ENCODE measurements at regions not wholly inside any gene's neighbourhood (a gene's known extent, or its start where the extent isn't known, plus 50 kb on each side); places are given as distances from the start of the nearest gene placed in this dataset.

DNA sequence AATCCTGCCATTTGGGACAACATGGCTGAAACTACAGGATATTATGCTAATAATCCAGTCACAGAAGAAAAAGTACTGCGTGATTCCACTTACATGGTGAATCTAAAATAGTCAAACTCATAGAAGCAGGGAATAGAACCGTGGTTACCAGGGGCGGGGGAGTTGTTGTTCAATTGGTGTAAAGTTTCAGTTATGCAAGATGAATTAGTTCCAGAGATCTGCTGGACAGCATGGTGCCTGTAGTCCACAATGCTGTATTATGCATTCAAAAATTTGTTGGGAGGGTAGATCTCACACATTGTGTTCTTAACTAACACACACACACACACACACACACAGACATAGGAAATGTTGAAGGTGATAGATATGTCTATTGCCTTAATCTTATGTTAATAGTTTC lies 480.5 kb downstream of the DMRT2 start:
- H3K27ac ChIP-seq (ENCODE audit: low read length), result peak overlapping the region; percentile 83
- H3K4me3 ChIP-seq (ENCODE audit: low read length), result no peak overlapping the region
- WGBS (ENCODE audit: insufficient coverage), result 90% methylated on average over 2 of the region's 3 CpGs
- no peaks in the 10 kb centered on the region for H3K36me3 ChIP-seq (ENCODE audit: control insufficient read depth, insufficient read depth, low read length)
- DNase-seq, result peak; percentile 73
- no peaks in the 10 kb centered on the region for H3K27me3 ChIP-seq (ENCODE audit: control insufficient read depth, insufficient read depth, low read length)
- peaks cover 3% of the 10 kb centered on the region for H3K9me3 ChIP-seq (replicated peaks; ENCODE audit: control insufficient read depth, low read depth, low read length)
- peaks cover 17% of the 10 kb centered on the region for H3K4me1 ChIP-seq (ENCODE audit: control insufficient read depth, insufficient read depth, low read length)

DNA sequence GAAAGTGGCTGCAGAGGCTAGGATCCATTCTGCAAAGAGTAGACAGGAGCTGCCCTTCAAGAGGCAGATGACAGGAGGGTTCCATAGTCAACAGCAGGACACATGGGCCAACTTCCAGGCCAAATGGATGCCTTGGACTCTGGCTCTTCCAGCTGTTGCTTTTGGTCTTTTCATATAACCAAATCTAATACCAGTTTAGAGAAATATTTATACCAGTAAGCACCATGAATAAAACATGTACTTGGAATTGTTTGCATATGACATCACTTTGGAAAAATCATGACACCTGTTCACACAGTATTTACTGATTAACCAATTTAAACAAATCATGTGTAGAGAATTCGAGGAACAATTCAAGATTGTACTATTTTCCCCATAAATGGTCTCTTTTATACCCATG lies 481.3 kb downstream of the DMRT2 start:
- H3K4me3 ChIP-seq (ENCODE audit: low read length), result no peak overlapping the region
- H3K9me3 ChIP-seq (replicated peaks; ENCODE audit: control insufficient read depth, low read depth, low read length), result peaks cover 3% of the 10 kb centered on the region
- peaks cover 17% of the 10 kb centered on the region for H3K4me1 ChIP-seq (ENCODE audit: control insufficient read depth, insufficient read depth, low read length)
- DNase-seq, result peak; percentile 86
- WGBS (ENCODE audit: insufficient coverage), result no CpG with 5 or more reads among the region's 1 CpG
- no peaks in the 10 kb centered on the region for H3K27me3 ChIP-seq (ENCODE audit: control insufficient read depth, insufficient read depth, low read length)
- H3K36me3 ChIP-seq (ENCODE audit: control insufficient read depth, insufficient read depth, low read length), result no peaks in the 10 kb centered on the region
- H3K27ac ChIP-seq (ENCODE audit: low read length), result peak overlapping the region; percentile 83

DNA sequence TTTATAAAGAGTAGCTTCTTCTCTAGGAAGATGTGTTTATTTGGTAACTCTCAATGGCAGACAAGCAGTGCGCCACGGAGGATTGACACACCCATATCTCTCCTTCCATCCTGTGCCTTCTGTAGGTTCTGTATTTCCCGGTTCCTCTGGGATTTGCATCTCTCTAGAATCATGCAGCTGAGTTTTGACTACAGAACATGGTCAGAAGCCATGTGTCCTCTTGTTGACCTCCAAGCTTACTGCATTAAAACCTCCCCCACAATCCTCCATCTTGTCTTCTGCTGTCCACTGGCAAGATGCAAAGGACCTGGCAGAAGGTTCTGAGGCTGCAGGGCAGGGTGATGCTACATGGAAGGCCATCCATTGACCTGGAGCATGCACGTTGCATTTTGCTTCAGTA lies 482.0 kb downstream of the DMRT2 start:
- Histone ChIP-seq H3K36me3 (ENCODE audit: control insufficient read depth, insufficient read depth, low read length) (no peaks in the 10 kb centered on the region), H3K4me1 (ENCODE audit: control insufficient read depth, insufficient read depth, low read length) (peaks cover 17% of the 10 kb centered on the region), H3K27ac (ENCODE audit: low read length) (peak overlapping the region; percentile 83), H3K9me3 (replicated peaks; ENCODE audit: control insufficient read depth, low read depth, low read length) (peaks cover 3% of the 10 kb centered on the region), H3K4me3 (ENCODE audit: low read length) (no peak overlapping the region), H3K27me3 (ENCODE audit: control insufficient read depth, insufficient read depth, low read length) (no peaks in the 10 kb centered on the region)
- 14% methylated on average over 2 of the region's 4 CpGs for WGBS (ENCODE audit: insufficient coverage)
- peak; percentile 87 for DNase-seq

DNA sequence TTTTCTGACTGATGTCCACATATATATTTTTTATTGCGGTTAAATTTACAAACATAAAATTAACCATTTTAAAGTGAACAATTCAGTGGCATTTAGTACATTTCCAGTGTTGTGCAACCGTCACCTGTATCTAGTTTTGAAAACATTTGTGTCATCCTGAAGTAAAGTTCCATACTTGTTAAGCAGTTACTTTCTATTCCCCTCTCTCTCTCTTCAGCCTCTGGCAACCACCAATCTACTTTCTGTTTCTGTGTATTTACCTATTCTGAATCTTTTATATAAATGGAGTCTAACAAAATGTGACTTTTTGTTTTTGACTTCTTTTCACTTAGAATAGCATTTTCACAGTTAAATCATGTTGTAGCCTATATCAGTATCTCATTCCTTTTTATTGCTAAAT lies 480.1 kb upstream of the SMARCA2 start:
- peaks cover 3% of the 10 kb centered on the region for H3K9me3 ChIP-seq (replicated peaks; ENCODE audit: control insufficient read depth, low read depth, low read length)
- WGBS (ENCODE audit: insufficient coverage), result 100% methylated on average over 1 of the region's 2 CpGs
- no peaks in the 10 kb centered on the region for H3K27me3 ChIP-seq (ENCODE audit: control insufficient read depth, insufficient read depth, low read length)
- H3K4me1 ChIP-seq (ENCODE audit: control insufficient read depth, insufficient read depth, low read length), result peaks cover 12% of the 10 kb centered on the region
- H3K27ac ChIP-seq (ENCODE audit: low read length), result no peak overlapping the region
- no peaks in the 10 kb centered on the region for H3K36me3 ChIP-seq (ENCODE audit: control insufficient read depth, insufficient read depth, low read length)
- no peak overlapping the region for H3K4me3 ChIP-seq (ENCODE audit: low read length)
- DNase-seq, result no peak

DNA sequence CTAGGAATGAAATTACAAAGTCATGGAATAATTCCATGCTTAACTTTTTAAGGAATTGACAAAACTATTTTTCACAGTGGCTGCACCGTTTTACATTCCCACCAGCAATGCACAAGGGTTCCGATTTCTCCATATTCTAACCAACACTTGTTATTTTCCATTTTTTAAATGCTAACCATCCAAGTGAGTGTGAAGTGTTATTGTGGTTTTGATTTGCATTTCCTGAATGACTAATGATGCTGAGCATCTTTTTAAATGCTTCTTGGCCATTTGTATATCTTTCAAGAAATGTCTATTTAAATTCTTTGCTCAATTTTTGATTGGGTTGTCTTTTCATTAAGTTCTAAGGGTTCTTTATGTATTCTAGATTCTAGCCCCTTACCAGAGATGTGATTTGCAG lies 479.5 kb upstream of the SMARCA2 start:
- no peaks in the 10 kb centered on the region for H3K36me3 ChIP-seq (ENCODE audit: control insufficient read depth, insufficient read depth, low read length)
- H3K4me3 ChIP-seq (ENCODE audit: low read length), result no peak overlapping the region
- no CpG with 5 or more reads among the region's 2 CpGs for WGBS (ENCODE audit: insufficient coverage)
- H3K4me1 ChIP-seq (ENCODE audit: control insufficient read depth, insufficient read depth, low read length), result peaks cover 12% of the 10 kb centered on the region
- no peaks in the 10 kb centered on the region for H3K9me3 ChIP-seq (replicated peaks; ENCODE audit: control insufficient read depth, low read depth, low read length)
- H3K27ac ChIP-seq (ENCODE audit: low read length), result no peak overlapping the region
- DNase-seq, result no peak
- no peaks in the 10 kb centered on the region for H3K27me3 ChIP-seq (ENCODE audit: control insufficient read depth, insufficient read depth, low read length)

DNA sequence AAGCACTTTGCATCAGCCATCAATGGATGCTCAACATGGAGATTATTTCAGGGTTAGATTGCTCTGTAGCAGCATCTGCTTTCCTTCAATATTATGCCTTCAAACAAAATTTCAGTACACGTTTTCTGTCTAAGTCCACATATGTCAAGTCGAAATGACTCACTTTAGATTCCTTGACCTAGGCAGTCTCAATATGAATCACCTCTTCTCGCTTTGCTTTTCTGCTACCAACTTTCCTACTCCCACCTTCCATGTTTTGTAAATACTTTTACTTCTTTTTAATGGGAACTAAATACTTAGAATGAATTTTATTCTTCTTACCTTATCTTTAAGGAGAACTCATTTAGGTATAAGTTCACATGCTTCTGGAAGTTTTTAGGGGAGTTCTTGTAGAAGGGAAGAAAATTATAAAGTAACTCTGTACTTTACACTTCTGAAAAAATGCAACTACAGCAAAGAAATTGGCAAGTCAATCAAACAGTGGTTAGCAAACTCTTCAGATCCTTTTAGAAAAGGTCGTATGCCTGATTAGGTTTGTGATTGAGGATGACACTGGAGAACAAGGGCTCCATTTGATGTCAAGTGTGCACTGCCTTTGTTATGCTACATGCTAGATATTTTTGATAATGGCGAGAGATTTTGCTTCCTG lies 478.5 kb upstream of the SMARCA2 start:
- no peaks in the 10 kb centered on the region for H3K27me3 ChIP-seq (ENCODE audit: control insufficient read depth, insufficient read depth, low read length)
- no peaks in the 10 kb centered on the region for H3K9me3 ChIP-seq (replicated peaks; ENCODE audit: control insufficient read depth, low read depth, low read length)
- no peaks in the 10 kb centered on the region for H3K36me3 ChIP-seq (ENCODE audit: control insufficient read depth, insufficient read depth, low read length)
- H3K4me1 ChIP-seq (ENCODE audit: control insufficient read depth, insufficient read depth, low read length), result peaks cover 8% of the 10 kb centered on the region
- H3K27ac ChIP-seq (ENCODE audit: low read length), result no peak overlapping the region
- WGBS (ENCODE audit: insufficient coverage), result 89% methylated on average over 3 of the region's 5 CpGs
- H3K4me3 ChIP-seq (ENCODE audit: low read length), result no peak overlapping the region
- DNase-seq, result no peak

DNA sequence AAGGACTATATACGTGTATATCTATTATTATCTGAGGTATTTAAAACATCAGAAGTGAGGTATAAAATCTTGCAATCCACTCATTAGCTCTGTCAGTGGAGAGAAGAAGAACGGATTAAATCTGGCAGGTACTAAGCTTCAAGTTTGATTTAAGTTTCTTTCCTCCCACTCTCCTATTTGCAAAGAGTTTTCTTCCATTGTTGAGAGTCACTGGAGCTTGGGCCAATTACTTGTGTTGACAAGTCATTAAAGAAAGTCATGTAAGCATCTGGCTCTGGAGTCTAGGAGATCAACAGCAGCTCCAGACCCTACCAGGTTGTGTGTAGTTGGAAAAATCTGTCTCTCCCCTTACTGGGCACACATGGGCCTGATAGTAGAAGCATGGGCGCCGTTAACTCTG lies 476.8 kb upstream of the SMARCA2 start:
- no CpG with 5 or more reads among the region's 4 CpGs for WGBS (ENCODE audit: insufficient coverage)
- no peaks in the 10 kb centered on the region for H3K9me3 ChIP-seq (replicated peaks; ENCODE audit: control insufficient read depth, low read depth, low read length)
- no peaks in the 10 kb centered on the region for H3K36me3 ChIP-seq (ENCODE audit: control insufficient read depth, insufficient read depth, low read length)
- no peak for DNase-seq
- H3K27ac ChIP-seq (ENCODE audit: low read length), result no peak overlapping the region
- H3K4me1 ChIP-seq (ENCODE audit: control insufficient read depth, insufficient read depth, low read length), result peaks cover 2% of the 10 kb centered on the region
- H3K4me3 ChIP-seq (ENCODE audit: low read length), result no peak overlapping the region
- H3K27me3 ChIP-seq (ENCODE audit: control insufficient read depth, insufficient read depth, low read length), result no peaks in the 10 kb centered on the region

DNA sequence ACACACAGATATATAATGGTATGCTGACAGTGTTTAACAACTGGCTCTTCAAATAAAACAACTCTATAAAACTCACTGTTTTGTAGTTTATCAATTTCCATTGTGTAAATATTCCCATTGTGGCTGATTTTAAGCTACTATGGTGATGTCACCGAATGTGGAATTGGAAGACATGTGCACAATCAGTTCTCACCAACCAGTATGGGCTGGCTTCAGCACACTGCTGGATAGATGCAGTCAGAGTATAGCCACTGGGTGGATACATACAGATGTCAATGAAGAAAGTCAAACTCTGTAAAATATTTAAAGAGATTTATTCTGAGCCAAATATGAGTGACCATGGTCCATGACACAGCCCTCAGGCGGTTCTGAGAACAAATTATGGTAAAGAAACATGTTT lies 475.9 kb upstream of the SMARCA2 start:
- Histone ChIP-seq H3K27ac (ENCODE audit: low read length) (no peak overlapping the region), H3K36me3 (ENCODE audit: control insufficient read depth, insufficient read depth, low read length) (no peaks in the 10 kb centered on the region), H3K9me3 (replicated peaks; ENCODE audit: control insufficient read depth, low read depth, low read length) (no peaks in the 10 kb centered on the region), H3K4me3 (ENCODE audit: low read length) (no peak overlapping the region), H3K27me3 (ENCODE audit: control insufficient read depth, insufficient read depth, low read length) (no peaks in the 10 kb centered on the region), H3K4me1 (ENCODE audit: control insufficient read depth, insufficient read depth, low read length) (peaks cover 2% of the 10 kb centered on the region)
- DNase-seq, result no peak
- no CpG with 5 or more reads among the region's 2 CpGs for WGBS (ENCODE audit: insufficient coverage)

DNA sequence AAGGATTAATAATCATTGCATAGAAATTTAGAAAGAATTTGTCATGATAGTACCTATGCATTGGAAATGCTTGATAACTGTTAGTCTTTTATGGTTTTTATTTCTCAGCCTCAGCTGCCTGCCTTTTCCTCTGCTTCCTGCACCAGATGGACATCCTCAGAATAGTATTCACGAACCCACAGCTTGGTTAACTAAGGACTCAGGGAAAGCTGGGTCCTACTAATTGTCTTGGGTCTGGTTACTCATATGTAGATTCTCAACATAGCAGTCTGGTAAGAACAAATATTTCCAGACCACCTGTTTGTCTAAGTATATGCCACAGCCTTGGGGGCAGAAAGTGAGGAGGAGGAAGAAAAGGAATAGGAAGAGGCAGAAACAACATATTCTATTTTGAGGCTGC lies 464.5 kb upstream of the SMARCA2 start:
- no peak overlapping the region for H3K4me3 ChIP-seq (ENCODE audit: low read length)
- H3K36me3 ChIP-seq (ENCODE audit: control insufficient read depth, insufficient read depth, low read length), result no peaks in the 10 kb centered on the region
- no peaks in the 10 kb centered on the region for H3K9me3 ChIP-seq (replicated peaks; ENCODE audit: control insufficient read depth, low read depth, low read length)
- no peak overlapping the region for H3K27ac ChIP-seq (ENCODE audit: low read length)
- H3K4me1 ChIP-seq (ENCODE audit: control insufficient read depth, insufficient read depth, low read length), result peaks cover 3% of the 10 kb centered on the region
- no peak for DNase-seq
- WGBS (ENCODE audit: insufficient coverage), result no CpG with 5 or more reads among the region's 1 CpG
- no peaks in the 10 kb centered on the region for H3K27me3 ChIP-seq (ENCODE audit: control insufficient read depth, insufficient read depth, low read length)

DNA sequence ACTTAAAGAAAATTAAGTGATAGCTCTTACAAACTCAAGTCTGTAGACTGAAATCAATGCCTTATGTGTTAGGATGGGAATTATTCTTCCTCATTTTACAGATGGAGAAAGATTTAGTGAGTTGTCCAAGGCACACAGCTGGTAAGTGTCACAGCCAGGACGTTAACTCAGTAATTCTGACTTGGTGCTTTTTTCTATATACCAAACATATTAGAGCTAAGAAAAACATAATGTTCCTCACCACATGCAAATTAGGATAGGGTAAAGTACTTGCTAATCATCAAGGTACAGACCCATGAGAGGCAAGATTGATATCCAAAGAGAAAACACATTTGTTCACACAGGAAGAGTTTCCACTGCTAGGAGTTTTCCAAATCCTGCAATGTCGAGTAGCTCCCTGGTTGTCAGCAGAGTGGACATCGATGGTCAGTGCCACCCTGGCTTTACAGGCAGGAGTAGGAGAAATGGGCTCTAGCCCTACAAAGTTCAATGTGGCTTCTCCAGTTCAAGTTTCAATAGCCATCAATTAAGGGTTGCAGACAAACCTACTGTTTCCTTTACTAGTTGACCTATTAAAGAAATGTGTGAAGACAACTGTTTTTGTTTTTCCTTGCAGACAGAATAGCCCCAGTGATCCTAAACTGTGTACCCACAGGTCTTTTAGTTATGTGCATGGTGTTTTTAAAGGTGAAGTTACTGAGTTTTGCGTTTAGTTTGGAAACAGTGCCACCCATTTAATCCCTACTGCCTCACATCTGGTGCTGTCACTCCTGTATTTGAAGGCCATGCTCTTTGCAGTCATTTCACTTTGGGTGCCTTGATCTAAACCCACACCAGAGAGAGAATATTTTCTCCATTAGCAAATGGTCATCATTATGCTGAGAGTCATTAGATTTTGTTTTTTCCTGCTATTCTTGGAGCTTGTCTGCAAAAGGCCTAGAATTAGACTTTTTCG lies 460.8 kb upstream of the SMARCA2 start:
- H3K9me3 ChIP-seq (replicated peaks; ENCODE audit: control insufficient read depth, low read depth, low read length), result peaks cover 5% of the 10 kb centered on the region
- H3K36me3 ChIP-seq (ENCODE audit: control insufficient read depth, insufficient read depth, low read length), result no peaks in the 10 kb centered on the region
- WGBS (ENCODE audit: insufficient coverage), result no CpG with 5 or more reads among the region's 5 CpGs
- no peaks in the 10 kb centered on the region for H3K27me3 ChIP-seq (ENCODE audit: control insufficient read depth, insufficient read depth, low read length)
- no peak overlapping the region for H3K27ac ChIP-seq (ENCODE audit: low read length)
- peak; percentile 55 for DNase-seq
- H3K4me1 ChIP-seq (ENCODE audit: control insufficient read depth, insufficient read depth, low read length), result peaks cover 3% of the 10 kb centered on the region
- no peak overlapping the region for H3K4me3 ChIP-seq (ENCODE audit: low read length)
